Right lung (tissue), 2 donors: ENCODE measurements at regions not wholly inside any gene's neighbourhood (a gene's known extent, or its start where the extent isn't known, plus 50 kb on each side); places are given as distances from the start of the nearest gene placed in this dataset.

ENCODE experiments used
- DNase-seq, 2 donors: peaks; one replicate each; pipeline ENCODE4 v3.0.0-alpha.2; 2013

DNA sequence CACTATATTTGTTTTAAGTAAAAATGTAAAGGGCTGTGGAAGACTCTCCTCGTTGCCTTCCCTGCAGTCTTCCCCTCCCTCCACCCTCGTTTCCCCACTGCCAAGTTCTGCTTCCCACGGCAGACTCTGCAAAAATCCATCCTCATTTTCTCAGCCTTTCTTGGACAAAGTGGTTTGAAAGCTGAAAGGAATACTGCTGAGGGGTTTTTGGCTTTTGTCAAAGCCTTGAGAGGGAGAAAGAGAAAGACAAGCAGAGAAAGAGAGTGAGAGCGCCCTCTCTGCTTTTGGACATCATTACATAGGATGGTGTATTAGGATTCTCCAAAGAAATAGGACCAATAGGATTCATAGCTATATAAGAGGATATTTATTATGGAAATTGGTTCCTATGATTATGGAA, 455.9 kb upstream of the SOX11 start:
- DNase-seq: no peak

DNA sequence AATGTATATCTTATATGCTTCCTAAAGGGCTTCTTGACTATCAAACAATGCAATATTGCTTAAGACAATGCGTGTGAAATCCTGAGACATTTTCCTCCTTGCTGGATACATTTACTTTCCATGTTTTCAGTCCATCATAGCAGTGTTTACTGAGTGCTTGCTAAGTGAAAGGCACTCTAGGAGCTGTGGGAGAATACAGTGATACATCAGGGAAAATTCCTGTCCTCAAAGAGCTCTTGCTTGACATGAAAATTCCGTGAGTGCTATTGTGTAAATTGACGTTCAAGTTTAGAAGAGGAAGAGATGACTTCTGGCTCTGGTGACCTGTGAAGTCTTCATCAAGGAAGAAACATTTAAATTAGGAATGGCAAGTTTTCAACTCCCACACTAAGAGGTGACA, 449.4 kb upstream of the SOX11 start:
- DNase-seq: no peak

DNA sequence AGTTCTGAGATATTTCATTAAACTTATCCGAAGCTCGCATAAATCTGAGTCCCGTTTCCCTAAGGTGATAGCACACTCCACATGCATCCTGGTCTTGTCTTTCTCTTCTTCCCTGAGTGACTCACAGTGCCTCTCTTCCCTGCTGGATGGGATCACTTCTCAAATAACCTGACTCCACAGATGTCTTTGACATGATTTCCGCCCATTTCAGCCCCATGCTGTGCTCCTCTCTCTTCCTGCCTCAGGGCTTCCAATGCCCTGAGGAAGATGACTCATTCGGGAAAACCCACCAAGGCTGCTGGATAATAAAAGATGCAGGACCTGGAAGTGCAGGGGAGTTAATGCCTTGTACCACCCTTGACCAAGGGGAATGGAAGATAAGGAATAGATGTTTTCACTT, 441.7 kb upstream of the SOX11 start:
- no peak for DNase-seq

DNA sequence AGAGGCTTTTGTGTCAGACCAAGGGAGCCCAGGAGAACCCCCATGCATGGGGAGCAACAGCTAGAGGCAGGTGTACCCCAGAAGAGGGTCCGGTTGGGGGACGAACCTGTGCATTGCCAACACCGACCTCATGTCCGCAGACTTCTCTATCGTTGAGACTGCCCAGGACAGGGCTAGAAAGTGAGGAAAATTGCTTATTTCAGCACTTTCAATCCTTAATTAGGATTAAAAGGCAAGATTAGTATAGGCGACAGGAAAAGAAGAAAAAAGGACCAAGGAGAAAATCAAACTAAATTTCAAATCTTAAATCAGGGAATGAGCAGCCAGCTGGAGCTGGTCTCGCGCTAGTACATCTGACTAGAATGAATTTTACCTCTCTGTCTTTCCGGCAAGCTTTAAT, 438.9 kb upstream of the SOX11 start:
- no peak for DNase-seq

DNA sequence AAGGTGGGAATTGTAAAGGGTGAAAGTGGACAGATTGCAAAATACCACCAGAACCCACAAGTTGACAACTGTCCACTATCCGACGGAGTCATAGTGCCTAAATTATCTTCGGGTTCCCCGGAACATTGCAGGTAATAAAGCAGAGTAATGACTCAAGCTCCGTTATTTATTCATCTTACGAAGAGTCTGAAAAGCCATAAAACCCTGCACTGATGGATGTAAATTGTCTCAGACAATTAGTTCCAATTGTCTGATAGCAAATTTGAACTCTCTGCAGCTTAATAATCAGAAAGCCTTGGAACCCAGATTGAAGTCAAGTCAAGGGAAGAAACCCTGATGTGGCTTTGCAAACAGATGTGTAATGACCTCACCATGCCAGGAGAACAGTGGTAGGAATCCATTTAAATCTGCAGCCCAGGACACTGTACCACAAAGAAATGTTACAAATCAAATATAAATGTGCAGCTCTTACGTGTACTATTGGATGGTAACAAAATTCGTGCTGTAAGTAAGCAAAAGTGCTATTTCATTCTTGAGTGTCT, 437.3 kb upstream of the SOX11 start:
- no peak for DNase-seq

DNA sequence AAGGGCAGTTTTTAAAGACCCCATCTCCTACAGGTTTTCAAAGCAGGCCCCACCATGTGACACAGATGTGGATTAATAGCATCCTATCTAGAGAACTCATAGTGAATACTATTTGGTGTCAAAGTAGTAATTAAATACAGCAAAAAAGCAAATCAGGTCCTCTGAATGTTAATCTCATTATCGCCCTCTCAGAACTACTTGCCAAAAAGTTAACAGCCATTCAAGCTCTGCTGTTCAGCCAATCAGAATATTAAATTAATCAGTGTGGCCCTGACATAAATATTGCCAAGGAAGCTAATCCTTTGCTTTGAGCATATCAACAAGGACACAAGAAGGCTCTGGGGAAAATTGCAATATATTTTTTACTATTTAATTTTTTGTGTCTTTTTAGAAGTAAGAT, 428.9 kb upstream of the SOX11 start:
- no peak for DNase-seq

DNA sequence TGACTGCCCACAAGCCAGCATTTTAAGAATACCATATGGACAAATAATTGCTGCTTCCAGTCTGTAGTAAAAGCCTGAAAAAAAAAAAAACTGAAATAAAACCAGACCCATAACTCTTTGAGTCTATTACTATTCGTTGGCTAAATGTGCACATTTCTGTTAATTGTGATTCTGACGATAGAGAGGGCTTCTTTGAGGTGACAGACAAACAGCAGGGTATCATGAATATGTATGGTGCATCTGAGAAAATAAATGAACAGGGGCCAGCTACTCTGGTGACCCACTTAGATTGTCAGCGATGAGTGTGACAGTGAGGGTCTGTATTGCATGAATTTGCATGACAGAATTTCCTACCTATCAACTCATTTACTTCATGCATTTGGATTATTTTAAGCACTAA, 427.8 kb upstream of the SOX11 start:
- no peak for DNase-seq

DNA sequence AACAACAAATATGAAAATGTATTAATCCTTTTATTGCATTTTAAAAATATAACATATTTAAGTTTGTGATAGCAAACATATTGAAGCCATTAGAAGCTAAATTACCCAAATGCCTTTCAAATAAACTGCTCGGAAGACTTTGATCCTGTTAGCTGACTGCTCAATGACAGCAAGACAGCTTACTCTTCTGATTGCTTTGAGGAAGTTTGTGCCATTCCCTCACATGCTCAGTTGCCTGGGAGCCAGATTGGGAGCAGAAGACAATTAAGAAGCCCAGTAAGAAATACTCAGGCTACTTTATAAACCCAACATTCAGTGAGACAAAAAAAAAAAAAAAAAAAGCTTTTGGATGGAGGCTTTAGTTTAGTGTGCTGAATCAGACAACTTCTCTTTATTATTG, 407.1 kb upstream of the SOX11 start:
- DNase-seq: peak in 1 of 2 donors; percentile 40

DNA sequence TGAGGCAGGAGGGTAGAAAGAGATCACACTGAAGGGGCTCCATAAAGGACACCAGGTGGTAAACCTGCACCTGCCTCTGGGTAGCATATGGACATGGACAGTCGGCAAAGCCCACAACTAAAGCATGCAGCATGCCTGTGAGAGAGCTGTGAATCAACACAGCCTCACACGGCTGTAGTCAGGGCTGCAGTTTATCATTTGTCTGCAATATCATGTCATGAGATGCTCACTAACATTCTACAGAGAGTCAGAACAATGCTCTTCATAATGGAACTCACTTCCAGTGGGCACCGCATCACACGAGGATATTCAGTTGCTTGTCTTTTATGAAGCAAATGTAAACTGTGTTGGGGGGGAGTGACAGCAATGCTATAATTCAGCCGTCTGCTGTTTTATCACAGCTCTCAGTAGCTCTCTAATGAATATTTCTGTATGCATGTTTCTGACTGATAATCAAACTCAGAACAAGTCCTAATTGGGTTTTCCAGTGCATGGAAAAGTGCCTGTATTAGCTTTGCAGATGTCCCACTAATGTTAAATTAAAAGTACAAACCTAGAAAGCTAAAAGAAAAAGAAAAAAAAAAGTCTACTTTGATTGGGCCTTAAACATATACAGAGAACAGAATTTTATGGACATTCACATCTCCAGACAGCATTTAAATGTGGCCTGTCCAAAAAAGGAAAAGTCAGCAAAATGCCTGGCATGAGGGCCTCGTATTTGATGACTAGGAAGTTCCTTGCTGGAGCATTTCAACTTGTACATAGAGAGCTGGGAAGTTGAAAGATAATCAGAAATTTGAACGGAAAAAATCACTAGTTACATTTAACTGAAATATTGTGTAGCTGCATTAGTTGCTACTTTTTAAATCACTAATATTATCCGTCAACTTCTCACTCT, 406.1 kb upstream of the SOX11 start:
- no peak for DNase-seq

DNA sequence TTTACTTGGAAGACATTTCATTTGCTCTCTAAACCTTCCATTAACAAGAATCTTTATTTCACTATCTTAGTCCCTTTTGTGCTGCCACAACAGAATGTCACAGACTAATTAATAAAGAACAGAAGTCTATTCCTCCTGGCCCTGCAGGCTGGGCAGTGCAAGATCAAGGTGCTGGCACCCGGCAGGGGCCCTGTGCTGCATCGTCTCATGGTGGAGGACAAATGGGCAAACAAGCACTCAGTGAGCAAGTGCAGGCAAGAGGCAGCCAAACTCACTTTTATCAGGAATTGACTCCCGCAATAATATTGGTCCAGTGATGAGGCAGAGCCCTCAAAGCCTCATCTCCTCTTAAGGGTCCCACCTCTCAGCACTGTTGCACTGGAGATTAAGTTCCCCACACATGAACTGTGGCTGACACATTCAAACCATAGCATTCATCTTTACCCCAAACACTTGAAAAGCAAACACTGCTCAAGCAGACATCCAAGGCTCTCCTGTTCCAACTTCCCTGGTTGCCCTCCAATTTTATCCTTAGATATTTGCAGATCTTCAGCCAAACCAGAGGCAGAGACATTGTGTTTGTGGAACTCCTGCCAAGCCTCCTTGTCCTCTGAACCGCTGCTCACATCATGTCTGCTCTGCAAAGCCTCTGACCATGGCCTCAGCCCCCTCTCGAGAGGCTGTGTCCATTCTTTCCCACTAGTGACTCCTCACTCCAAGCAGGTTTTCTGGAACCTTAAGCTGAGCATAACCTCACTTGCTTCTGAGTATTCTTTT, 404.4 kb upstream of the SOX11 start:
- peak in 1 of 2 donors; percentile 15 for DNase-seq

DNA sequence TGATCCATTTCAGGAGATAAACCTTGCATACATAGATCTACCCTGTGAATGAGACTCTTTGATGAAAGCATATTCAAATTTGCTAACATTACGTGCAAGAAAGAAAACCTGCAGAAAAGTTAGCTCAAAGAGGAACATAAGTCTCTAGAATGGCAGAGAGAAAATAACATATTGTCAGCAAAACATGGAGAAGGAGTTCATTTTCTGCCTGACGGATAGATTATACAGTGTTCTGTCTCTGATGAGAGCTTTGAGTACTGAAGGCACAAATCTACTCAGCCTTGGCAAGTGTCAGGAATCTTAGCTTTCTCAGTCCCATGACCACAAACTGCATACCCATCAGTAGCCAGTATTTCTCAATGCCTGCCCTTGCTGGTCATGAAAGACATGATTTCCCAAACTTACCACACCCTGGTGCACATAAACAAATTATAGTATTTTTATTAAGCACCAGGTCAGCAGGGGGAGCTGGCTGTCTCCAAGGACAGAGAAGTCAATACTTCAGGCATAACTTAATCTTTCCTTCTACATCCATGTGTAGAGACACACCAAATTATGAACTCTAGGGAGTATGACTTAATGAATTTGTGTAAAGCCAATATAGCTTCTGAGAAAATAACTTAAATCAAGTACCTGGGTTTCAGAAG, 401.2 kb upstream of the SOX11 start:
- DNase-seq: no peak

DNA sequence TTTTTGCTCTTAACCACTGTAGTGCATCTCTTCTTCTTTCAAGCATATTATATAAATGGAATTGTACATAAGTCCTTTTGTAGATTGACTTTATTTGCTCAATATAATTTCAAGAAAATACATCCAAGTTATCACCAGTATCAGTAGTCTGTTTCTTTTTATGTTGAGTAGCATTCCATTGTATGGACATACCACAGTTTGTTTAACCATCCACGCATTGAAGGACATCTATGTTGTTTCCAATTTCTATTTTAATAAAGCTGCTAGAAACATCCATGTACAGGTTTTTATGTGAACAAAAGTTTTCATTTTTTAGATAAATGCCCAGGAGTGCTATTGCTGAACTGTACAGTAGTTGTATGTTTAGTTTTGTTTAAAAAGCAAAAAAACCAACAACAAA, 387.5 kb upstream of the SOX11 start:
- DNase-seq: no peak

DNA sequence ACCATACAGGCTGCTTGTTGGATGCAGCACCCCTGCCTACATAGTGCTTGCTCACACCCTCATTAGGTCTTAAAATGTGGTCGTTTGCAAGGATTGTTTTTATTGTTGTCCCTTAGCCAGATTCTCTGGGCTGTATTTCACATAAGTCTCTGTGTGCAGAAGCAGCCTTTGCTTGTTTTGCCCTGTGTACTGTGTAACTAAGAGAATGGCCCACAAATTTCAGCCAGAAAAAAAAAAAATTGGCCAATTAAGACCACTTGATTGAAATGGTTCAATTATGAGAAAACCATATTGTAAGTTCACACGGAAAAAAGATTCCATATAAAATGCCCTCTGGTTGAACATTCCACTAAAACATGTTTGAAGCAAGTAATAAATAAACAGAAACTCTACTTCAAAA, 377.1 kb upstream of the SOX11 start:
- no peak for DNase-seq

DNA sequence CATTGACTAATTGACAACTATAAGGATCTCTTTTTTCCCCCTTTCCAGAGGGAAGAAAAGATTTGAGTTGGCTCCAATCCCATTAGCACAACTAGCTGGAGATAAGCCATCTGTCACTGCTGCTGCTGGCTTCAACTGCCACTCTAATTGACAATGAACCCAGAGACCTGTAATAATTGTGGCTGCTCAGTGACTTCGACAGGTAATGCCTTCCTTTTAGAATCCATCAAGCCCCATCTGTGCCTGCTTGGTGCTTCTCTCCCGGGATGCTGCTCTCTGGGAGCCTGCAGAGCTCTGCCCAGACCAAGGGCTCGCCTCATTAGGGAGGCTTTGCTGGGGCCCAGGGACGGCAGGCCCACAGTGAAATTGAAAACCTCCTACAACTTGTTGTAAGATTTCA, 376.7 kb upstream of the SOX11 start:
- no peak for DNase-seq

DNA sequence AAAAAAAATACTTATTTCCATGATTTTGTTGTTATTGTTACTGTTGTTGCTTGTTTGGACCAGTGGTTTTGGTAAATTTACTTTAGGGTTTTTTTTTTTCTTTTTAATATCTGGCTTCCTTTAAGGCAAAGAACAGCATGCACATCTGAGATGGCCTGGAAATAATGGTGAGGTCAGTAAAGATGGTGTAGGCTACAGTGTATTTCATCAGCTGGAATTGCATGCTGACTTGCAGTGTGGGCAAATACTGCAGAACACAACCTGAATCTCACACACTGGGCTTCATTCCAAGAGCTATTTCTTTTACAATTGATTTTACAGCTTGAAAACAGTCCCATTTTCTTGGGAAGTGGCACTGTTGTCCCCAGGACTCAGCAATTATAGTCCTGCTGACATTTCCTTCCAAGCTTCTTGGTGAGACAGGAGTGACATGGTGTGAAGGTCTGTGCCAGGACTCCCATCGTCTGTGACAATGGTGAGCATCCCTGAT, 376.1 kb upstream of the SOX11 start:
- DNase-seq: no peak

DNA sequence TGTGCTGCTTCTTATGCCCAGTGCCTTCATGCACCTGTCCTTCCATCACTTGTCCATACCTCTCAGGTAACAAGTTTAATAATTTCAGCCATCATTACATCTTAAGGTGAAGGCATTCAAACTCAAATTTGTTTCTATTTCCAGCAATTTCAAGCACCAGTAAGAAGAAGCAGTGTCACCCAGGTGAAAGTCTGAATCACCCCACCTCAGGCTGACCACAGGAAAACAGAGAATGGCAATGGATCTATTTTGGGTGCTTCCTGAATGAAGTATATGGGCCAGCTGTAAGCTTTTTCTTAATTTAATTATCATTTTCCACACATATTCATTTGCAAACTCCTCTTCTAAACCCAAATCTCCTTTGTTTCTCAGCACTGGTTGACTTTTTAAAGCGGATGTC, 372.7 kb upstream of the SOX11 start:
- DNase-seq: no peak

DNA sequence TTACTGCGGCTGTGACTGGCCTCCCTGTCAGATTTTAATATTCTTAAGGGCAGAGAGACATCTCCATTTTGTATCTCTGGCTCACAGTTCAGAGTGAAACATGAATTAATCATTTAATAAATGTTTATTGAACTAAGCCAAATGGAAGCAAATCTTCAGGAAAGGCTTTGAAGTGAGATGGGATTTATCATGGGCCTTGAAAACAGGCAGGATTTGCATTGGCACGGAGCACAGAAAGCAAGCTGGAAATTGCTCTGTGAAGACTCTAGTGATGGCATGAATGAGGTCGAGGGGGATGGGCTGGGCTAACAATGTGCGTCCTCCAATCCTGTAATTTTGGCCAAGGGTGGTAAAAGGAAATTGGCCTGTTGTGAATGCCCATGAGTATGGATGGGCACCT, 369.8 kb upstream of the SOX11 start:
- no peak for DNase-seq

DNA sequence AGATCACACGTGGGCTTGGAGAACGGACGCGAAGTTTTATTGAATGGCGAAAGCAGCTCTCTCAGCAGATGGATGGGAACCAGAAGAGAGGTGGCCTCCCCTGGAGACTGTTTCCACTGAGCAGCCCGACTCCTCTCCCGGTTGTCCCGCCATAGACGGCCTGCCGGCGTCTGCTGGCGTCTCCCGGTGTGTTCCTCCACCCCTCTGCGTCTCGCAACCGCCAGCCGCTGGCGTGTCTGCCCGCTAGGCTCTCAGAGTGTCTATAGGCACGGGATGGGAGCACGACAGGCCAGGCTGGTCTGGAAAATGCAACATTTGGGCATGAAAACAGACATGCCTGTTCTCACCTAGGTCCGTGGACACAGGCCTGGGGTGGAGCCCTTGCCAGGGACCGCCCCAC, 366.7 kb upstream of the SOX11 start:
- no peak for DNase-seq

DNA sequence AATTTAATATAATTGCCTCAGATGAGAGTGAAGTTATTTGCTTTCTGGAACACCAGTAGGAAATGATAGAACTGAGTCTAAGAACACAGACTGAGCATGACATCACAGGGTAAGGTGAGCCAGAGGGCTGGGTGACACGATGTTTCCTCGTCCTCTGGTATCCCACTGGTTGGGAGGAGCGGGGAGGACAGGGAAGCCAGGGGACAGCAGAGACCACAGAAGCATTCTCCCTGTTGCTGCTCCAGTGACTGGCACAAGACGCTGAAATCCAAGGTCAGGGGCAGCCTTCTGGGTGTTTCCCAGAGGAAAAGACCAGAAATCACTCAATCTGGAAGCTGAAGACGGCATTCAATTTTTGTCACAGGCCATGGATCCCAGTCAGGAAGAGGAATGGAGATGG, 363.4 kb upstream of the SOX11 start:
- DNase-seq: no peak

DNA sequence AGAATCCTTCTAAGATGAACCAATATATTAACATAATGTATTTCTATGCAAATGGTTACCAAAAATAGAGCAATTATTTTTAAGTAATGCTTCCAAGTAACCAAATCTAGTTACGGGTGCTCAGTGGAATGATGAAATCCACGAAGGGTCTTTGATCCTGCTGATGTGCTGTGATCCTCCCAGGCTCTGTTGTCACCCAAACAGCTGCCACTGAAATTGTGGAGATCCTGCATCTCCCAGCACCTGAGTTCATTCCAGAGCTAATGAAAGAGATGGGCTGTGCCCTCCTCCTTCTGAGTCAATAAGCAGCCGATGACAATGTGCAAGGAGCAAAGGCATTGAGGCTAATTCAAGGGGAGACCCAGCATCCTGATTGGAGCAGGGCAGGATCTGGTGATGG, 362.4 kb upstream of the SOX11 start:
- no peak for DNase-seq

DNA sequence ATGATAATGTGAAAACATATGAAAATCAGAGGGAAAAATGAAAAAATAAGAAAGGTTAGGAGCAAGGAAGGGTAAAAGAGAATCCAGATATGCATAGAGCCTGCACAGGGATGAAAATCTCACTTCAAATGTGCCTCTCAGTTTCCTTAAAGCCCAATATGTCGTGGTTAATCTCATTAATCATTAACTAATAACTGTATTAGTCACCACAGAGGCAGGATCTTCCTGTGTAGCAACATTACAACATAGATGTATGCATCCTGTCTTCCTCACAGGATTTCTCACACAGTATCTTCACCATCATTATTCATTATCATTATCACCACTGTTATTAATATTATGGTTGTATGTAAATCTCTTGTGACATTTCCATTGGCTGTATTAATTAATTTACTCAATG, 361.2 kb upstream of the SOX11 start:
- no peak for DNase-seq

DNA sequence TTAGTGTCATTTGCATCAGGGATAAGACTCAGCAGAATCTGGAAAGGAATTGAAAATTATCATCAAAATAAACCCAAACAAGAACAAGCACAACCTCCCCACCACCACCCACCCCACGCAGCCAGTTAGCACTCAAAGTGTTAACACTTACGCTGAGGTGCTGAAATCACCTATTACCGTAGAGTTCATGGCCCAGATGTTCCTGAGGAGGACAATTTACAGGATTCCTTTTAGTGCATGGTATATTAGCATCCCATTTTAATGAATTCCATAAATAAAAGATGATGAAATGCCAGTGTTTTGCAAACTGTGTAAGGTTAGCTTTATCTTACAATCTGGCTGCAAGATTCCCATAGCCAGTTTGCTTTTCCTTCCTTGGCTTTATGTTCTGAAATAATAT, 359.3 kb upstream of the SOX11 start:
- no peak for DNase-seq
